GM18511 (cell line): ENCODE measurements at regions not wholly inside any gene's neighbourhood (a gene's known extent, or its start where the extent isn't known, plus 50 kb on each side); places are given as distances from the start of the nearest gene placed in this dataset.
"Not testable (repeated sequence)": the region's sequence is repeated elsewhere in the genome, so short reads cannot be mapped to it uniquely, and the experiment has no call there.

Experiments used
- ATAC-seq: cut with Tn5 transposase; IDR thresholded peaks from one replicate; pipeline ENCODE4 v1.9.1; 2021; ENCODE audit warnings: mild to moderate bottlenecking, moderate library complexity; ENCODE audit not compliant: unreplicated experiment

GRCh38 chr5:25995209-25995608 is 1043.2 kb downstream of the CDH9 start:
- no peak for ATAC-seq

- ATAC-seq: no peak
These were observed 1044.7 kb downstream of the CDH9 start for GRCh38 chr5:25993701-25994100.

GRCh38 chr5:25991639-25992038 is 1046.7 kb downstream of the CDH9 start:
- ATAC-seq: no peak

- no peak for ATAC-seq
These were observed 1047.6 kb downstream of the CDH9 start for GRCh38 chr5:25990771-25991170.

GRCh38 chr5:25979086-25979485 is 1059.3 kb downstream of the CDH9 start:
- no peak for ATAC-seq

- no peak for ATAC-seq
These were observed 1062.5 kb downstream of the CDH9 start for GRCh38 chr5:25975885-25976284.

GRCh38 chr5:25974451-25974850 is 1063.9 kb downstream of the CDH9 start:
- no peak for ATAC-seq

GRCh38 chr5:25970906-25971489 is 1067.4 kb downstream of the CDH9 start:
- ATAC-seq: no peak

- ATAC-seq: not testable (repeated sequence)
These were observed 1069.3 kb downstream of the CDH9 start for GRCh38 chr5:25969042-25969441.

- ATAC-seq: no peak
These were observed 1074.4 kb downstream of the CDH9 start for GRCh38 chr5:25964009-25964372.

- no peak for ATAC-seq
These were observed 1075.0 kb downstream of the CDH9 start for GRCh38 chr5:25963251-25964008.

- ATAC-seq: no peak
These were observed 1083.0 kb downstream of the CDH9 start for GRCh38 chr5:25955337-25955736.

GRCh38 chr5:25950681-25951080 is 1087.7 kb downstream of the CDH9 start:
- no peak for ATAC-seq

- no peak for ATAC-seq
These were observed 1090.1 kb downstream of the CDH9 start for GRCh38 chr5:25948278-25948677.

GRCh38 chr5:25944786-25945185 is 1093.6 kb downstream of the CDH9 start:
- ATAC-seq: no peak

GRCh38 chr5:25909163-25909562 is 1129.2 kb downstream of the CDH9 start:
- no peak for ATAC-seq

GRCh38 chr5:25905646-25906045 is 1132.7 kb downstream of the CDH9 start:
- ATAC-seq: no peak

GRCh38 chr5:25892211-25892610 is 1146.2 kb downstream of the CDH9 start:
- no peak for ATAC-seq

- no peak for ATAC-seq
These were observed 1146.7 kb downstream of the CDH9 start for GRCh38 chr5:25891691-25892090.

GRCh38 chr5:25881318-25882036 is 1156.9 kb downstream of the CDH9 start:
- ATAC-seq: no peak

GRCh38 chr5:25863811-25864210 is 1174.6 kb downstream of the CDH9 start:
- ATAC-seq: no peak

- ATAC-seq: no peak
These were observed 1176.1 kb downstream of the CDH9 start for GRCh38 chr5:25862276-25862675.
